ENCODE measurements at regions not wholly inside any gene's neighbourhood (a gene's known extent, or its start where the extent isn't known, plus 50 kb on each side); places are given as distances from the start of the nearest gene placed in this dataset.

- no peak for FAIRE-seq
- H3K27me3 ChIP-seq (ENCODE audit: control insufficient read depth, insufficient read depth, low read length) = no peaks in the 10 kb centered on the region
- H3K9ac ChIP-seq (ENCODE audit: low read length in 3 of 3) = no peak overlapping the region
- H3K4me3 ChIP-seq (ENCODE audit: low read length in 3 of 3) = no peak overlapping the region
- no peaks in the 10 kb centered on the region for H3K4me1 ChIP-seq (ENCODE audit: control insufficient read depth in 2 of 3, insufficient read depth in 2 of 3, low read depth in 1 of 3, low read length in 3 of 3)
- no peaks in the 10 kb centered on the region for H3K9me3 ChIP-seq (ENCODE audit: control insufficient read depth in 2 of 3, insufficient read depth in 1 of 3, low read length in 3 of 3)
- no peak overlapping the region for H3K27ac ChIP-seq (ENCODE audit: low read depth in 2 of 2, low read length in 2 of 2)
- no peak for TF ChIP-seq CTCF (IDR thresholded peaks at IDR 0.05; ENCODE audit: borderline replicate concordance, extremely low read depth, insufficient read depth)
- no peak for DNase-seq
- H3K36me3 ChIP-seq (ENCODE audit: control insufficient read depth in 2 of 3, insufficient read depth in 3 of 3, low read length in 3 of 3) = no peaks in the 10 kb centered on the region
- intact Hi-C loops (cut with DNase I) = no loop called here
Measured at GRCh38 chr6:148619891-148620290, 126.9 kb upstream of the UST start.

GRCh38 chr6:148620579-148621298, 126.1 kb upstream of the UST start:
- Histone ChIP-seq H3K27ac (ENCODE audit: low read depth in 2 of 2, low read length in 2 of 2) (no peak overlapping the region), H3K4me3 (ENCODE audit: low read length in 3 of 3) (no peak overlapping the region), H3K4me1 (ENCODE audit: control insufficient read depth in 2 of 3, insufficient read depth in 2 of 3, low read depth in 1 of 3, low read length in 3 of 3) (no peaks in the 10 kb centered on the region), H3K9me3 (ENCODE audit: control insufficient read depth in 2 of 3, insufficient read depth in 1 of 3, low read length in 3 of 3) (no peaks in the 10 kb centered on the region), H3K9ac (ENCODE audit: low read length in 3 of 3) (no peak overlapping the region), H3K27me3 (ENCODE audit: control insufficient read depth, insufficient read depth, low read length) (no peaks in the 10 kb centered on the region), H3K36me3 (ENCODE audit: control insufficient read depth in 2 of 3, insufficient read depth in 3 of 3, low read length in 3 of 3) (no peaks in the 10 kb centered on the region)
- intact Hi-C loops (cut with DNase I) = no loop called here
- FAIRE-seq (no peak), DNase-seq (no peak)
- TF ChIP-seq CTCF (IDR thresholded peaks at IDR 0.05; ENCODE audit: borderline replicate concordance, extremely low read depth, insufficient read depth) = no peak

GRCh38 chr6:148625609-148626008, 121.2 kb upstream of the UST start:
- Histone ChIP-seq H3K27me3 (ENCODE audit: control insufficient read depth, insufficient read depth, low read length) (no peaks in the 10 kb centered on the region), H3K9ac (ENCODE audit: low read length in 3 of 3) (no peak overlapping the region), H3K4me3 (ENCODE audit: low read length in 3 of 3) (no peak overlapping the region), H3K9me3 (ENCODE audit: control insufficient read depth in 2 of 3, insufficient read depth in 1 of 3, low read length in 3 of 3) (no peaks in the 10 kb centered on the region), H3K27ac (ENCODE audit: low read depth in 2 of 2, low read length in 2 of 2) (no peak overlapping the region), H3K36me3 (ENCODE audit: control insufficient read depth in 2 of 3, insufficient read depth in 3 of 3, low read length in 3 of 3) (no peaks in the 10 kb centered on the region), H3K4me1 (ENCODE audit: control insufficient read depth in 2 of 3, insufficient read depth in 2 of 3, low read depth in 1 of 3, low read length in 3 of 3) (no peaks in the 10 kb centered on the region)
- no peak for TF ChIP-seq CTCF (IDR thresholded peaks at IDR 0.05; ENCODE audit: borderline replicate concordance, extremely low read depth, insufficient read depth)
- peak in 1 of 5 donors; percentile 4 for DNase-seq
- intact Hi-C loops (cut with DNase I) = no loop called here
- no peak for FAIRE-seq

GRCh38 chr6:148628251-148628650, 118.6 kb upstream of the UST start:
- Histone ChIP-seq H3K27ac (ENCODE audit: low read depth in 2 of 2, low read length in 2 of 2) (no peak overlapping the region), H3K27me3 (ENCODE audit: control insufficient read depth, insufficient read depth, low read length) (no peaks in the 10 kb centered on the region), H3K4me3 (ENCODE audit: low read length in 3 of 3) (no peak overlapping the region), H3K9me3 (ENCODE audit: control insufficient read depth in 2 of 3, insufficient read depth in 1 of 3, low read length in 3 of 3) (no peaks in the 10 kb centered on the region), H3K36me3 (ENCODE audit: control insufficient read depth in 2 of 3, insufficient read depth in 3 of 3, low read length in 3 of 3) (no peaks in the 10 kb centered on the region), H3K9ac (ENCODE audit: low read length in 3 of 3) (no peak overlapping the region), H3K4me1 (ENCODE audit: control insufficient read depth in 2 of 3, insufficient read depth in 2 of 3, low read depth in 1 of 3, low read length in 3 of 3) (no peaks in the 10 kb centered on the region)
- no peak for TF ChIP-seq CTCF (IDR thresholded peaks at IDR 0.05; ENCODE audit: borderline replicate concordance, extremely low read depth, insufficient read depth)
- intact Hi-C loops (cut with DNase I) = no loop called here
- no peak for FAIRE-seq
- no peak for DNase-seq
